ENCODE measurements at regions not wholly inside any gene's neighbourhood (a gene's known extent, or its start where the extent isn't known, plus 50 kb on each side); places are given as distances from the start of the nearest gene placed in this dataset.

GRCh38 chr16:48479329-48479728, 94.1 kb upstream of the SIAH1 start:
- Histone ChIP-seq H3K36me3 (ENCODE audit: insufficient read depth, low read length) (no peaks in the 10 kb centered on the region), H3K27ac (ENCODE audit: low read depth, low read length) (no peak overlapping the region), H2AFZ (ENCODE audit: low read length) (no peak overlapping the region), H3K4me2 (ENCODE audit: insufficient read depth, low read length) (no peak overlapping the region), H3K9me3 (ENCODE audit: low read depth, low read length) (no peaks in the 10 kb centered on the region), H3K4me3 (ENCODE audit: insufficient read depth, low read length) (no peak overlapping the region), H3K27me3 (ENCODE audit: insufficient read depth, low read length) (peaks cover 6% of the 10 kb centered on the region), H3K4me1 (ENCODE audit: insufficient read depth, low read length) (no peaks in the 10 kb centered on the region), H4K20me1 (ENCODE audit: insufficient read depth, low read length) (no peaks in the 10 kb centered on the region), H3K79me2 (ENCODE audit: insufficient read depth, low read length) (no peaks in the 10 kb centered on the region)
- no peak for TF ChIP-seq CTCF (IDR thresholded peaks at IDR 0.05; ENCODE audit: extremely low read depth, low read depth, low read length)
- no peak for DNase-seq (ENCODE audit: insufficient read length, low spot score, missing footprints)

GRCh38 chr16:48478393-48478792, 93.2 kb upstream of the SIAH1 start:
- peaks cover 6% of the 10 kb centered on the region for H3K27me3 ChIP-seq (ENCODE audit: insufficient read depth, low read length)
- no peaks in the 10 kb centered on the region for H4K20me1 ChIP-seq (ENCODE audit: insufficient read depth, low read length)
- no peak overlapping the region for H3K4me2 ChIP-seq (ENCODE audit: insufficient read depth, low read length)
- H3K27ac ChIP-seq (ENCODE audit: low read depth, low read length), result no peak overlapping the region
- H3K9me3 ChIP-seq (ENCODE audit: low read depth, low read length), result no peaks in the 10 kb centered on the region
- no peaks in the 10 kb centered on the region for H3K4me1 ChIP-seq (ENCODE audit: insufficient read depth, low read length)
- no peak overlapping the region for H2AFZ ChIP-seq (ENCODE audit: low read length)
- no peaks in the 10 kb centered on the region for H3K79me2 ChIP-seq (ENCODE audit: insufficient read depth, low read length)
- TF ChIP-seq CTCF (IDR thresholded peaks at IDR 0.05; ENCODE audit: extremely low read depth, low read depth, low read length), result no peak
- DNase-seq (ENCODE audit: insufficient read length, low spot score, missing footprints), result no peak
- H3K36me3 ChIP-seq (ENCODE audit: insufficient read depth, low read length), result no peaks in the 10 kb centered on the region
- H3K4me3 ChIP-seq (ENCODE audit: insufficient read depth, low read length), result no peak overlapping the region

- TF ChIP-seq CTCF (IDR thresholded peaks at IDR 0.05; ENCODE audit: extremely low read depth, low read depth, low read length), result no peak
- no peaks in the 10 kb centered on the region for H3K9me3 ChIP-seq (ENCODE audit: low read depth, low read length)
- no peak for DNase-seq (ENCODE audit: insufficient read length, low spot score, missing footprints)
- H3K4me2 ChIP-seq (ENCODE audit: insufficient read depth, low read length), result no peak overlapping the region
- H2AFZ ChIP-seq (ENCODE audit: low read length), result no peak overlapping the region
- H4K20me1 ChIP-seq (ENCODE audit: insufficient read depth, low read length), result no peaks in the 10 kb centered on the region
- H3K27ac ChIP-seq (ENCODE audit: low read depth, low read length), result no peak overlapping the region
- H3K36me3 ChIP-seq (ENCODE audit: insufficient read depth, low read length), result no peaks in the 10 kb centered on the region
- H3K4me1 ChIP-seq (ENCODE audit: insufficient read depth, low read length), result no peaks in the 10 kb centered on the region
- no peaks in the 10 kb centered on the region for H3K27me3 ChIP-seq (ENCODE audit: insufficient read depth, low read length)
- H3K4me3 ChIP-seq (ENCODE audit: insufficient read depth, low read length), result no peak overlapping the region
- H3K79me2 ChIP-seq (ENCODE audit: insufficient read depth, low read length), result no peaks in the 10 kb centered on the region
Observed at GRCh38 chr16:48471435-48471834, 86.2 kb upstream of the SIAH1 start.

- H3K4me1 ChIP-seq (ENCODE audit: insufficient read depth, low read length), result peaks cover 14% of the 10 kb centered on the region
Observed at GRCh38 chr16:48462106-48462740, 77.0 kb upstream of the SIAH1 start.

More at GRCh38 chr16:48462106-48462740, 77.0 kb upstream of the SIAH1 start:
- no peaks in the 10 kb centered on the region for H3K9me3 ChIP-seq (ENCODE audit: low read depth, low read length)
- H3K4me3 ChIP-seq (ENCODE audit: insufficient read depth, low read length), result no peak overlapping the region
- no peaks in the 10 kb centered on the region for H3K27me3 ChIP-seq (ENCODE audit: insufficient read depth, low read length)
- H3K79me2 ChIP-seq (ENCODE audit: insufficient read depth, low read length), result no peaks in the 10 kb centered on the region
- no peaks in the 10 kb centered on the region for H3K36me3 ChIP-seq (ENCODE audit: insufficient read depth, low read length)
- DNase-seq (ENCODE audit: insufficient read length, low spot score, missing footprints), result no peak
- H3K4me2 ChIP-seq (ENCODE audit: insufficient read depth, low read length), result no peak overlapping the region
- no peak for TF ChIP-seq CTCF (IDR thresholded peaks at IDR 0.05; ENCODE audit: extremely low read depth, low read depth, low read length)
- no peak overlapping the region for H3K27ac ChIP-seq (ENCODE audit: low read depth, low read length)
- no peak overlapping the region for H2AFZ ChIP-seq (ENCODE audit: low read length)
- H4K20me1 ChIP-seq (ENCODE audit: insufficient read depth, low read length), result no peaks in the 10 kb centered on the region

Data from osteoblast (primary cell).